ENCODE measurements at regions not wholly inside any gene's neighbourhood (a gene's known extent, or its start where the extent isn't known, plus 50 kb on each side); places are given as distances from the start of the nearest gene placed in this dataset.

DNA sequence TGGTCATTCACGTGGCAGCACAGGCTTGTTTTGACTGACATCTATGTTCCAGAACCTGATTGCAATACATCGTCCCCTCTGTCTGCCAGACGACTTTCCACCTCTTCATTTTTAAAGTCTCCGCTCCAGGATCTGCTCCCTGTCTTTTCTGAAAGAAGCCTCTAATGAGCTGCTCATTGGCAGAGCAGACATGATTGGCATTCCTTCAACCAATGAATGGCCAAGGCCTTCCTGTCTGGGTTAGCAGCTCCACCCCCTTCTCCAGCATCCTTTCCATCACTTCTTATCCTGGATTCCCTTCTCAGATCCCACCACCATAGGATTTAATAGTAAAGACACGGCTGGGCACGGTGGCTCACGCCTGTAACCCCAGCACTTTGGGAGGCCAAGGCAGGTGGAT, 202.7 kb upstream of the KLF3 start:
- TF ChIP-seq, protein P1, sequence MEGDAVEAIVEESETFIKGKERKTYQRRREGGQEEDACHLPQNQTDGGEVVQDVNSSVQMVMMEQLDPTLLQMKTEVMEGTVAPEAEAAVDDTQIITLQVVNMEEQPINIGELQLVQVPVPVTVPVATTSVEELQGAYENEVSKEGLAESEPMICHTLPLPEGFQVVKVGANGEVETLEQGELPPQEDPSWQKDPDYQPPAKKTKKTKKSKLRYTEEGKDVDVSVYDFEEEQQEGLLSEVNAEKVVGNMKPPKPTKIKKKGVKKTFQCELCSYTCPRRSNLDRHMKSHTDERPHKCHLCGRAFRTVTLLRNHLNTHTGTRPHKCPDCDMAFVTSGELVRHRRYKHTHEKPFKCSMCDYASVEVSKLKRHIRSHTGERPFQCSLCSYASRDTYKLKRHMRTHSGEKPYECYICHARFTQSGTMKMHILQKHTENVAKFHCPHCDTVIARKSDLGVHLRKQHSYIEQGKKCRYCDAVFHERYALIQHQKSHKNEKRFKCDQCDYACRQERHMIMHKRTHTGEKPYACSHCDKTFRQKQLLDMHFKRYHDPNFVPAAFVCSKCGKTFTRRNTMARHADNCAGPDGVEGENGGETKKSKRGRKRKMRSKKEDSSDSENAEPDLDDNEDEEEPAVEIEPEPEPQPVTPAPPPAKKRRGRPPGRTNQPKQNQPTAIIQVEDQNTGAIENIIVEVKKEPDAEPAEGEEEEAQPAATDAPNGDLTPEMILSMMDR (IDR thresholded peaks at IDR 0.05) = no peak
- H3K4me3 ChIP-seq = no peak overlapping the region
- H3K9me3 ChIP-seq = no peaks in the 10 kb centered on the region
- H3K27ac ChIP-seq = no peak overlapping the region
- no peaks in the 10 kb centered on the region for H3K27me3 ChIP-seq (replicated peaks; ENCODE audit: insufficient read depth)
- no peaks in the 10 kb centered on the region for H3K36me3 ChIP-seq
- ATAC-seq (ENCODE audit: insufficient number of reproducible peaks, low FRiP score, low read depth) (no peak), DNase-seq (ENCODE audit: low spot score) (no peak)
- no peaks in the 10 kb centered on the region for H3K4me1 ChIP-seq (ENCODE audit: control insufficient read depth in 1 of 2, low read depth in 2 of 2)

DNA sequence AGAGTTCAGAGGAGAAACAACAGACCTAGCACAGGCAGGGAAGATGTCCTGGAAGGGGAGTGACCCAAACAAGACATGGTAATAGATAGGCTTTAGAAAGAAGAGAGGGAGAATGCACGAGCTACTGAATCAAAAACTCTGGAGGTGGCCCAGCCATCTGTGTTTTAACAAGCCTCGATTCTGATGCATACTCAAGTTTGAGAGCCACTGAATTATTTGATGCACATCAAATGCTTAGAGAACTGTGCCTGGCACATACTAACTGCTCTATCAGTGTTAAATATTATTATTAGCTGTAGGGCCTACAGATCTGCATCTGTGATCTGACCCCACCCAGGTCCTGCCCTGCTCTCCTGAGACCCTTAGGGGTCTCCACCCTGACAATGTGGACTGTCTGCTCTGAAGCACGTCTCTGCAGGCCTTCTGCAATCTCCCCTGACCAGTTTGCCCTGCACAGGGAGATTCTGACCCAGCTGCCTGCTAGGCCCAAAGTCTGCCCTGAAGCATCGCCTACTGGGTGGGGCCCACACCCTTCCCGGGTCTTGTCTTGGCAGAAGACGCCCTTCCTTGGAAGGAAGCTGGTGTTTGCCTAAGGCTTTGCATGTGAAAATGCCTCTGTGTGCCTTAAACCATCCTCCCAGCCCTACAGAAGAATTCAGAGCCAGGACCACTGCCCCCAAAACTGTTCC, 201.5 kb upstream of the KLF3 start:
- TF ChIP-seq, protein P1 (IDR thresholded peaks at IDR 0.05) = no peak
- Histone ChIP-seq H3K36me3 (no peaks in the 10 kb centered on the region), H3K4me3 (no peak overlapping the region), H3K4me1 (ENCODE audit: control insufficient read depth in 1 of 2, low read depth in 2 of 2) (no peaks in the 10 kb centered on the region), H3K27ac (no peak overlapping the region), H3K9me3 (no peaks in the 10 kb centered on the region), H3K27me3 (replicated peaks; ENCODE audit: insufficient read depth) (no peaks in the 10 kb centered on the region)
- DNase-seq (ENCODE audit: low spot score) = no peak
- no peak for ATAC-seq (ENCODE audit: insufficient number of reproducible peaks, low FRiP score, low read depth)

DNA sequence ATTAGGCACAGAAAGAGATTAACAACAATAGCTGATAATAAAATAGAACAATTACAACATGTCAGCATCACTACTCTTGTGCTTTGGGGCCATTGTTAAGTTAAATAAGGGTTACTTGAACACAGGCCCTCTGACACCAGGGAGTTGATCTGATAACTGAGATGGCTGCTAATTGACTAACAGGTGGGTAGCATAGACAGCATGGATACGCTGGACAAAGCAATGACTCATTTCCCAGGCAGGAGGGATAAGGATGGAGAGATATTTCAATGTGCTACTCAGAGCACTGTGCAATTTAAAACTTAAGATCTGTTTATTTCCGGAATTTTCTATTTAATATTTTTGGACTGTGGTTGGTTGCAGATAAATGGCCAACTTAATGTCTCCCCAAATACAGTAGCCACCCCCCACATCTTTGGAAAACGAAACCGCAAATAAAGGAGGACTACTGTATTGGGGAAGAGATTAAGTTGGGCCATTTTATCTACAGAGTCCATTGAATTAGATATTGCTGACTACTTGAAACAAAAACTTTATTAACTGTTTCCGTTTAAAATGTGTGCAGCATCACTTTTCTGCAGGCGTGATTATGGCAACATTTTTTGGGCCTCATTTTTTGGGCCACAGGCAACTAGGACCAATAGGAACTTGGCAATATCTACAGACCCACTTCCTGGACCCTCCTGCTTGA, 200.6 kb upstream of the KLF3 start:
- TF ChIP-seq, protein P1 (IDR thresholded peaks at IDR 0.05) = no peak
- DNase-seq (ENCODE audit: low spot score) (no peak), ATAC-seq (ENCODE audit: insufficient number of reproducible peaks, low FRiP score, low read depth) (no peak)
- no peak overlapping the region for H3K27ac ChIP-seq
- no peaks in the 10 kb centered on the region for H3K27me3 ChIP-seq (replicated peaks; ENCODE audit: insufficient read depth)
- H3K36me3 ChIP-seq = no peaks in the 10 kb centered on the region
- no peaks in the 10 kb centered on the region for H3K9me3 ChIP-seq
- H3K4me3 ChIP-seq = no peak overlapping the region
- no peaks in the 10 kb centered on the region for H3K4me1 ChIP-seq (ENCODE audit: control insufficient read depth in 1 of 2, low read depth in 2 of 2)

DNA sequence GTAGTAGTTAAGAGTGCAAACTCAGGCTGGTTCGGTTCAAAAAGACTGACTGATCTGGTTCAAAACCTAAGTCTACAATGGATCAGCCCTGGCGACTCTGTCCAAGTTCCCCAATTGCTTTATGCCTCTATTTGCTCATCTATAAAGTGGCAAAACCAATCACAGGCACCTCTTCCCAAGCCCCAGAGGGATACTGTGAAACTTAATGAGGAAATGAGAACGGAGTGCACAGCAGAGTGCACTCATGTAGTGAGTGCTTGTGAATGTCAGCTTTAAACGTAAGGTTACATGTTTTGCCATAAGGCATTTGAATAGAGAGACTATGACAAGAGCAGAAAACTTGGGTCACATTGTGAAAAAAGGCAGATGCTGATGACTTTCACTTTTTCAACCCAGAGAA, 199.7 kb upstream of the KLF3 start:
- Histone ChIP-seq H3K4me1 (ENCODE audit: control insufficient read depth in 1 of 2, low read depth in 2 of 2) (no peaks in the 10 kb centered on the region), H3K9me3 (no peaks in the 10 kb centered on the region), H3K36me3 (no peaks in the 10 kb centered on the region), H3K27me3 (replicated peaks; ENCODE audit: insufficient read depth) (no peaks in the 10 kb centered on the region), H3K27ac (no peak overlapping the region), H3K4me3 (no peak overlapping the region)
- TF ChIP-seq, protein P1 (IDR thresholded peaks at IDR 0.05) = no peak
- ATAC-seq (ENCODE audit: insufficient number of reproducible peaks, low FRiP score, low read depth) (no peak), DNase-seq (ENCODE audit: low spot score) (no peak)

DNA sequence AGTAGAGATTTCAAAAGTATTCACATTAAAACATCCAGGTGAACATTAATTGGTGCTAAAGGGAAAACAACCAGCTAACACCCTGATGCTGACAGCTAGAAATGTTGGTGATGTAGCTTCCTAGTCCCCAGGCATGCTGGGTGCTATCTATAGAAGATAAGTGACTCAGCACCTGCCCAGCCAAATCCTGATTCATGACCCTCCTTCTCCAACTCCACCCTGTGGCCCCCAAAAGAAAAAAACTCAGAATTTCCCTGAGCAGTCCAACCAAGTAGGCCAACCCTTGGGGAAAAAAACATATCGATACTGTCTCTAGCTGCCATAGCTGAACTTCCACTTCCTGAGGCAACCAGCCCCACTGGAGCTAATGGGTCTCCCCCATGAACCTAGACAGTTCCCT, 197.6 kb upstream of the KLF3 start:
- Histone ChIP-seq H3K27me3 (replicated peaks; ENCODE audit: insufficient read depth) (no peaks in the 10 kb centered on the region), H3K4me3 (no peak overlapping the region), H3K36me3 (no peaks in the 10 kb centered on the region), H3K27ac (no peak overlapping the region), H3K9me3 (no peaks in the 10 kb centered on the region), H3K4me1 (ENCODE audit: control insufficient read depth in 1 of 2, low read depth in 2 of 2) (no peaks in the 10 kb centered on the region)
- DNase-seq (ENCODE audit: low spot score) (no peak), ATAC-seq (ENCODE audit: insufficient number of reproducible peaks, low FRiP score, low read depth) (no peak)
- TF ChIP-seq, protein P1 (IDR thresholded peaks at IDR 0.05) = no peak
